ENCODE measurements at regions not wholly inside any gene's neighbourhood (a gene's known extent, or its start where the extent isn't known, plus 50 kb on each side); places are given as distances from the start of the nearest gene placed in this dataset.

DNA sequence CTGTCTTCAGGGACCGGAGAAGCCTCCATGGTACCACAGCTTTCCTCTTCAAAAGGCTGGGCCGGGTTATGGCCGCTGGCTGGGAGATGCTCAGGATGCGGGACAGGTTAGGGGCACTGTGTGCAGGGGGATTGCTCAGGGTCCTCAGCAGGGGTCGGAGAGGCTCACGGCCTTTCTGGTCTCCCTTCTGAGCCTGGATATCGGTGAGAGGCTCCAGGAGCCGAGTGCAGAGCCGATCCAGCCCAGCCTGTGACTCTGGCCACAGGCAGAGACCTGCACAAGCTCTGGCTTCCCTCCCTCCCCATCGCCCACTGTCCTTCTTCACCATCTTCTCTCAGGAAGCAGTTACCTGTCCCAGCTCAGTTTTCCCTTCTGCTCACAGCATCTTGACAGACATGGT lies 306.0 kb downstream of the ZNF536 start:
- no peak for TF ChIP-seq GATA2 (IDR thresholded peaks at IDR 0.05; ENCODE audit: low read depth, low read length)
- TF ChIP-seq GATA3 (IDR thresholded peaks at IDR 0.05; ENCODE audit: low read depth, low read length), result no peak
